Upper lobe of left lung (tissue), 4 donors: ENCODE measurements at regions not wholly inside any gene's neighbourhood (a gene's known extent, or its start where the extent isn't known, plus 50 kb on each side); places are given as distances from the start of the nearest gene placed in this dataset.

Experiments
- POLR2A ChIP-seq, 4 donors: fragments of 450-650 bp; IDR thresholded peaks; one replicate each; pipeline ENCODE4 v1.5.1; 2016 to 2017; ENCODE audit warnings: antibody characterized with exemption in 4 of 4, mild to moderate bottlenecking in 2 of 4
- TF ChIP-seq, protein P1 (sequence below), 6 experiments: fragments of 450-650 bp in 4 of 6; fragments of 200-600 bp in 2 of 6; sonication (generic) in 2 of 6; IDR thresholded peaks; one replicate each; pipeline ENCODE4 v1.5.1; 2016 to 2019; ENCODE audit warnings: antibody characterized with exemption in 6 of 6

DNA sequence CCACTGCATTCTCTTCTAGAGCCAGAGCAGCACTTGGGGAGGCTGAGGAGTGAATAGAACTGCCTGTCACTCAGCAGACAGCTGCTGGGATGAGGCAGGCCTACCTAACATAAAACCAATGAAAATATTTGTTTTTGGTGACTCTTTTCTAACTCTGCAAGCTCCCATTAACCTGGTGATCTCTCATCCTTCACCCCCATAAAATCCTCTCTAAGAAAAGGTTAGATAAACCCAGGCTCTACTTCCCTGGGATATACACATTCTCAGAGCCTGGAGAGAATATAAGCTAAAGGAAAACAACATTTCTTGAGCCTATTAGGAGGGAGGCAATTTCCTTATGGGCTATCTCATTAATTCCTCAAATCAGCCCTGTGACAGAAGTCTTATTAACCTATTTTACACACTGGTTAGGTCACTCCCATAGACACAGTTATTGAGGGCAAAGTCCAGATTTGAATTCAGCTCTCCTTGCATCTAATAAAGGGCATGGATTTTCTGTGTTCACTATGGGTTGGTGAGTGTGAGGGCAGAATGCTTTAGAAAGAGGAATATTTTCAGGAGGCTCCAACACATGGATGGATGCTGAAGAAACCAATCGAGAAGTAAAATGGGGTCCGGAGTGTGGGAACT, 492.9 kb downstream of the CCDC171 start:
- TF ChIP-seq POLR2A (IDR thresholded peaks at IDR 0.05), result no peak
- TF ChIP-seq, protein P1, sequence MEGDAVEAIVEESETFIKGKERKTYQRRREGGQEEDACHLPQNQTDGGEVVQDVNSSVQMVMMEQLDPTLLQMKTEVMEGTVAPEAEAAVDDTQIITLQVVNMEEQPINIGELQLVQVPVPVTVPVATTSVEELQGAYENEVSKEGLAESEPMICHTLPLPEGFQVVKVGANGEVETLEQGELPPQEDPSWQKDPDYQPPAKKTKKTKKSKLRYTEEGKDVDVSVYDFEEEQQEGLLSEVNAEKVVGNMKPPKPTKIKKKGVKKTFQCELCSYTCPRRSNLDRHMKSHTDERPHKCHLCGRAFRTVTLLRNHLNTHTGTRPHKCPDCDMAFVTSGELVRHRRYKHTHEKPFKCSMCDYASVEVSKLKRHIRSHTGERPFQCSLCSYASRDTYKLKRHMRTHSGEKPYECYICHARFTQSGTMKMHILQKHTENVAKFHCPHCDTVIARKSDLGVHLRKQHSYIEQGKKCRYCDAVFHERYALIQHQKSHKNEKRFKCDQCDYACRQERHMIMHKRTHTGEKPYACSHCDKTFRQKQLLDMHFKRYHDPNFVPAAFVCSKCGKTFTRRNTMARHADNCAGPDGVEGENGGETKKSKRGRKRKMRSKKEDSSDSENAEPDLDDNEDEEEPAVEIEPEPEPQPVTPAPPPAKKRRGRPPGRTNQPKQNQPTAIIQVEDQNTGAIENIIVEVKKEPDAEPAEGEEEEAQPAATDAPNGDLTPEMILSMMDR (IDR thresholded peaks at IDR 0.05), result no peak
